SK-N-SH treated with all-trans-retinoic acid at 6 μM for 48 hours (cell line): ENCODE measurements at regions not wholly inside any gene's neighbourhood (a gene's known extent, or its start where the extent isn't known, plus 50 kb on each side); places are given as distances from the start of the nearest gene placed in this dataset.

ENCODE experiments used
- ATAC-seq: fragments of 200-7000 bp; cut with Tn5 transposase; 3 replicates; pipeline ENCODE4 v1.9.1; 2020; ENCODE audit warnings: mild to moderate bottlenecking, moderate library complexity
- ARNTL ChIP-seq: fragments of 450-650 bp; formaldehyde crosslinking; IDR thresholded peaks from 2 replicates; pipeline ENCODE4 v1.5.0; 2020; ENCODE audit warnings: low read depth, mild to moderate bottlenecking, moderate library complexity, borderline replicate concordance
- BACH2 ChIP-seq: fragments of 250-450 bp; sonication (Bioruptor Pico); IDR thresholded peaks from 2 replicates; pipeline ENCODE4 v1.9.0; 2021; ENCODE audit warnings: mild to moderate bottlenecking, borderline replicate concordance
- CSDC2 ChIP-seq: fragments of 250-450 bp; sonication (Bioruptor Pico); IDR thresholded peaks from 2 replicates; pipeline ENCODE4 v1.5.0; 2020; ENCODE audit warnings: mild to moderate bottlenecking, moderate library complexity
- CSRNP3 ChIP-seq: fragments of 250-450 bp; sonication (Bioruptor Pico); IDR thresholded peaks from 2 replicates; pipeline ENCODE4 v1.5.1; 2021; ENCODE audit warnings: mild to moderate bottlenecking, moderate library complexity
- ESRRG ChIP-seq: fragments of 250-450 bp; sonication (Bioruptor Pico); IDR thresholded peaks from 2 replicates; pipeline ENCODE4 v1.6.1; 2021; ENCODE audit warnings: mild to moderate bottlenecking
- ISL1 ChIP-seq: fragments of 250-450 bp; sonication (Bioruptor Pico); IDR thresholded peaks from 2 replicates; pipeline ENCODE4 v2.1.2; 2022; ENCODE audit warnings: mild to moderate bottlenecking, moderate library complexity
- OSR1 ChIP-seq: fragments of 250-450 bp; sonication (Bioruptor Pico); IDR thresholded peaks from 2 replicates; pipeline ENCODE4 v1.8.0; 2022; ENCODE audit warnings: moderate library complexity, mild to moderate bottlenecking, inconsistent platforms
- PATZ1 ChIP-seq: fragments of 250-450 bp; sonication (Bioruptor Pico); IDR thresholded peaks from 2 replicates; pipeline ENCODE4 v1.8.0; 2020; ENCODE audit warnings: mild to moderate bottlenecking, moderate library complexity, borderline replicate concordance
- PPARA ChIP-seq: fragments of 250-450 bp; sonication (Bioruptor Pico); IDR thresholded peaks from 2 replicates; pipeline ENCODE4 v1.5.0; 2020; ENCODE audit warnings: mild to moderate bottlenecking, borderline replicate concordance
- RARB ChIP-seq: fragments of 250-450 bp; sonication (Bioruptor Pico); IDR thresholded peaks from 2 replicates; pipeline ENCODE4 v1.8.0; 2021; ENCODE audit warnings: mild to moderate bottlenecking, moderate library complexity
- SNAI2 ChIP-seq: fragments of 250-450 bp; sonication (Bioruptor Pico); IDR thresholded peaks from 2 replicates; pipeline ENCODE4 v1.5.0; 2020; ENCODE audit warnings: mild to moderate bottlenecking, moderate library complexity
- TCF4 ChIP-seq: fragments of 250-450 bp; sonication (Bioruptor Pico); IDR thresholded peaks from 2 replicates; pipeline ENCODE4 v1.8.0; 2021; ENCODE audit warnings: mild to moderate bottlenecking, moderate library complexity, borderline replicate concordance
- TOX ChIP-seq: fragments of 250-450 bp; sonication (Bioruptor Pico); IDR thresholded peaks from 2 replicates; pipeline ENCODE4 v1.8.0; 2021; ENCODE audit warnings: mild to moderate bottlenecking, moderate library complexity, borderline replicate concordance
- ZC3H10 ChIP-seq: fragments of 250-450 bp; sonication (Bioruptor Pico); IDR thresholded peaks from 2 replicates; pipeline ENCODE4 v1.5.1; 2021; ENCODE audit warnings: mild to moderate bottlenecking, moderate library complexity
- ZFP3 ChIP-seq: fragments of 250-450 bp; sonication (Bioruptor Pico); IDR thresholded peaks from 2 replicates; pipeline ENCODE4 v1.5.0; 2020; ENCODE audit warnings: mild to moderate bottlenecking, moderate library complexity
- ZFP30 ChIP-seq: fragments of 450-650 bp; formaldehyde crosslinking; IDR thresholded peaks from 2 replicates; pipeline ENCODE4 v1.5.0; 2022; ENCODE audit warnings: mild to moderate bottlenecking, moderate library complexity
- ZNF565 ChIP-seq: fragments of 450-650 bp; formaldehyde crosslinking; conservative IDR thresholded peaks from 2 replicates; pipeline ENCODE4 v1.5.0; 2020; ENCODE audit warnings: low read depth, mild to moderate bottlenecking, moderate library complexity
- ZNF70 ChIP-seq: fragments of 450-650 bp; formaldehyde crosslinking; IDR thresholded peaks from 2 replicates; pipeline ENCODE4 v1.5.0; 2020; ENCODE audit warnings: mild to moderate bottlenecking, moderate library complexity
- ZNF8 ChIP-seq: fragments of 450-650 bp; formaldehyde crosslinking; IDR thresholded peaks from 2 replicates; pipeline ENCODE4 v1.5.0; 2020; ENCODE audit warnings: mild to moderate bottlenecking, moderate library complexity
- TF ChIP-seq, protein P1 (sequence below): fragments of 250-450 bp; sonication (Bioruptor Pico); IDR thresholded peaks from 2 replicates; pipeline ENCODE4 v1.8.0; 2021; ENCODE audit warnings: low read depth, mild to moderate bottlenecking, moderate library complexity, borderline replicate concordance
- TF ChIP-seq, protein P2 (sequence below): fragments of 250-450 bp; sonication (Bioruptor Pico); IDR thresholded peaks from 2 replicates; pipeline ENCODE4 v1.5.0; 2020; ENCODE audit warnings: mild to moderate bottlenecking, moderate library complexity

GRCh38 chr5:2333291-2333690, 418.2 kb downstream of the IRX2 start:
- no peak for TF ChIP-seq ZNF70
- no peak for ATAC-seq

GRCh38 chr5:2332521-2332920, 419.0 kb downstream of the IRX2 start:
- no peak for ATAC-seq
- TF ChIP-seq, protein P1, sequence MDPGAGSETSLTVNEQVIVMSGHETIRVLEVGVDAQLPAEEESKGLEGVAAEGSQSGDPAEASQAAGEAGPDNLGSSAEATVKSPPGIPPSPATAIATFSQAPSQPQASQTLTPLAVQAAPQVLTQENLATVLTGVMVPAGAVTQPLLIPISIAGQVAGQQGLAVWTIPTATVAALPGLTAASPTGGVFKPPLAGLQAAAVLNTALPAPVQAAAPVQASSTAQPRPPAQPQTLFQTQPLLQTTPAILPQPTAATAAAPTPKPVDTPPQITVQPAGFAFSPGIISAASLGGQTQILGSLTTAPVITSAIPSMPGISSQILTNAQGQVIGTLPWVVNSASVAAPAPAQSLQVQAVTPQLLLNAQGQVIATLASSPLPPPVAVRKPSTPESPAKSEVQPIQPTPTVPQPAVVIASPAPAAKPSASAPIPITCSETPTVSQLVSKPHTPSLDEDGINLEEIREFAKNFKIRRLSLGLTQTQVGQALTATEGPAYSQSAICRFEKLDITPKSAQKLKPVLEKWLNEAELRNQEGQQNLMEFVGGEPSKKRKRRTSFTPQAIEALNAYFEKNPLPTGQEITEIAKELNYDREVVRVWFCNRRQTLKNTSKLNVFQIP (CRISPR knock-in tag): no peak
- TF ChIP-seq ESRRG (CRISPR knock-in tag) (no peak), PPARA (no peak), CSRNP3 (CRISPR knock-in tag) (no peak), RARB (CRISPR knock-in tag) (no peak), ARNTL (no peak), CSDC2 (CRISPR knock-in tag) (no peak)
- TF ChIP-seq, all 23 proteins: peak for 0

DNA sequence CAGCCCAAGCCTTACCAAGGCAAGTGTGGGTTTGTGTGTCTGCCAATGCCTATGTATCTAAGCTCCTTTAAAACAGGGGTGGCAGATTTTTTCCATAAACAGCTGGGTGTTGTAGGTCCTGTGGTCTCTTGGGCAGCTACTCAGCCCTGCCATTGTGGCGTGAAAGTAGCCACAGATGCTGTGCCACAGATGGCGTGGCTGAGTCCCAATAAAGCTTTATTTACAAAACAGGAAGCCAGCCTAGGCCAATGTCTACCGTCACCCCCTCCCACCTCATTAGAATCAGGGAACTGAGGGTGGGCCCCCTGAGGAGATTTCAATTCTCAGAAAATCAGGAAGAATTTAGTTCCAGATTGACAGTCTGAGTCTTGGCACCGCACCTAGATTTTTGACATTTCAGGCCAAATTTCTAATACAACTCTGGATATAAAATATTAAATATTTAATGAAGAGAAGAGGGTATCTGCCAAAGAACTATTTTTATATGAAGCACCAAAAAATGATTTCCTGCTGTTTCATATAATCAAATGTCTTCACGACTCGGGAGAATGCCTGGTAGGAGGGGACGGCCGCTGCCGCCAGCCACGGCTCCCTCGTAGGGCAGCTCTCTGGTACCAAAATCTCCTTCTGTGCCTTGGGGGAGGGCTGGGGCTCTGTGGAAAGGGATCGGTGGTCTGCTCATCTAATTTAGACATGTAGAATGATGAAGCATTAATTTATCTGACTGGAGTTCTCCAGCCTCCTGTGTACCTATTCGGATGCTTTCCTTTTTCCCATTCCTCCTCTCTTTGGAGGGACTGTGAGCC, 420.9 kb downstream of the IRX2 start:
- TF ChIP-seq ZC3H10 (CRISPR knock-in tag): no peak
- no peak for TF ChIP-seq BACH2 (CRISPR knock-in tag)
- no peak for TF ChIP-seq ZNF8
- TF ChIP-seq CSRNP3 (CRISPR knock-in tag): no peak
- TF ChIP-seq, protein P1 (CRISPR knock-in tag): no peak
- no peak for TF ChIP-seq SNAI2 (CRISPR knock-in tag)
- no peak for TF ChIP-seq ISL1
- TF ChIP-seq RARB (CRISPR knock-in tag): no peak
- no peak for TF ChIP-seq ZNF70
- no peak for TF ChIP-seq ARNTL
- no peak for TF ChIP-seq CSDC2 (CRISPR knock-in tag)
- no peak for ATAC-seq

GRCh38 chr5:2329741-2330140, 421.7 kb downstream of the IRX2 start:
- ATAC-seq: no peak
- TF ChIP-seq ZNF565 (CRISPR knock-in tag): no peak
- no peak for TF ChIP-seq CSRNP3 (CRISPR knock-in tag)
- TF ChIP-seq PATZ1: no peak
- TF ChIP-seq TCF4 (CRISPR knock-in tag): no peak
- no peak for TF ChIP-seq ISL1
- no peak for TF ChIP-seq ZNF8
- no peak for TF ChIP-seq ZFP3 (CRISPR knock-in tag)
- TF ChIP-seq CSDC2 (CRISPR knock-in tag): no peak
- no peak for TF ChIP-seq PPARA
- no peak for TF ChIP-seq TOX (CRISPR knock-in tag)
- TF ChIP-seq ZFP30 (CRISPR knock-in tag): no peak
- no peak for TF ChIP-seq ZC3H10 (CRISPR knock-in tag)
- TF ChIP-seq ARNTL: no peak
- TF ChIP-seq, protein P2, sequence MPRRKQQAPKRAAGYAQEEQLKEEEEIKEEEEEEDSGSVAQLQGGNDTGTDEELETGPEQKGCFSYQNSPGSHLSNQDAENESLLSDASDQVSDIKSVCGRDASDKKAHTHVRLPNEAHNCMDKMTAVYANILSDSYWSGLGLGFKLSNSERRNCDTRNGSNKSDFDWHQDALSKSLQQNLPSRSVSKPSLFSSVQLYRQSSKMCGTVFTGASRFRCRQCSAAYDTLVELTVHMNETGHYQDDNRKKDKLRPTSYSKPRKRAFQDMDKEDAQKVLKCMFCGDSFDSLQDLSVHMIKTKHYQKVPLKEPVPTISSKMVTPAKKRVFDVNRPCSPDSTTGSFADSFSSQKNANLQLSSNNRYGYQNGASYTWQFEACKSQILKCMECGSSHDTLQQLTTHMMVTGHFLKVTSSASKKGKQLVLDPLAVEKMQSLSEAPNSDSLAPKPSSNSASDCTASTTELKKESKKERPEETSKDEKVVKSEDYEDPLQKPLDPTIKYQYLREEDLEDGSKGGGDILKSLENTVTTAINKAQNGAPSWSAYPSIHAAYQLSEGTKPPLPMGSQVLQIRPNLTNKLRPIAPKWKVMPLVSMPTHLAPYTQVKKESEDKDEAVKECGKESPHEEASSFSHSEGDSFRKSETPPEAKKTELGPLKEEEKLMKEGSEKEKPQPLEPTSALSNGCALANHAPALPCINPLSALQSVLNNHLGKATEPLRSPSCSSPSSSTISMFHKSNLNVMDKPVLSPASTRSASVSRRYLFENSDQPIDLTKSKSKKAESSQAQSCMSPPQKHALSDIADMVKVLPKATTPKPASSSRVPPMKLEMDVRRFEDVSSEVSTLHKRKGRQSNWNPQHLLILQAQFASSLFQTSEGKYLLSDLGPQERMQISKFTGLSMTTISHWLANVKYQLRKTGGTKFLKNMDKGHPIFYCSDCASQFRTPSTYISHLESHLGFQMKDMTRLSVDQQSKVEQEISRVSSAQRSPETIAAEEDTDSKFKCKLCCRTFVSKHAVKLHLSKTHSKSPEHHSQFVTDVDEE: no peak
- TF ChIP-seq OSR1: no peak
- TF ChIP-seq BACH2 (CRISPR knock-in tag): no peak
